ENCODE measurements at regions not wholly inside any gene's neighbourhood (a gene's known extent, or its start where the extent isn't known, plus 50 kb on each side); places are given as distances from the start of the nearest gene placed in this dataset.

DNA sequence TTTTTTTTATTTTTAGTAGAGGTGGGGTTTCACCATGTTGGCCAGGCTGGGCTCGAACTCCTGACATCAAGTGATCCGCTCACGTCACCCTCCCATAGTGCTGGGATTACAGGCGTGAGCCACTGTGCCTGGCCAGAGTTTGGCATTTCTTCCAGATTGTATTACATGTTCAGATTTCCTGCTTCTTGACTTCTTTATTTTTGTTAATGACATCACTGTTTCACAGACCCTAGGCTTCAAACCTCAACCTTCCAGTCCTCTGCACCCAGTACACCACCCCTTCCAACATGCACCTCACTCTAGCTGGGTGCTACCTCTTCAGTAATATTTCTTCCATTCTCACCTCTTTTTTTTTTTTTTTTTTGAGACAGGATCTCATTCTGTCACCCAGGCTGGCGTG is 53.6 kb upstream of the ZFHX3 start (continued):
- TF ChIP-seq, protein P1, sequence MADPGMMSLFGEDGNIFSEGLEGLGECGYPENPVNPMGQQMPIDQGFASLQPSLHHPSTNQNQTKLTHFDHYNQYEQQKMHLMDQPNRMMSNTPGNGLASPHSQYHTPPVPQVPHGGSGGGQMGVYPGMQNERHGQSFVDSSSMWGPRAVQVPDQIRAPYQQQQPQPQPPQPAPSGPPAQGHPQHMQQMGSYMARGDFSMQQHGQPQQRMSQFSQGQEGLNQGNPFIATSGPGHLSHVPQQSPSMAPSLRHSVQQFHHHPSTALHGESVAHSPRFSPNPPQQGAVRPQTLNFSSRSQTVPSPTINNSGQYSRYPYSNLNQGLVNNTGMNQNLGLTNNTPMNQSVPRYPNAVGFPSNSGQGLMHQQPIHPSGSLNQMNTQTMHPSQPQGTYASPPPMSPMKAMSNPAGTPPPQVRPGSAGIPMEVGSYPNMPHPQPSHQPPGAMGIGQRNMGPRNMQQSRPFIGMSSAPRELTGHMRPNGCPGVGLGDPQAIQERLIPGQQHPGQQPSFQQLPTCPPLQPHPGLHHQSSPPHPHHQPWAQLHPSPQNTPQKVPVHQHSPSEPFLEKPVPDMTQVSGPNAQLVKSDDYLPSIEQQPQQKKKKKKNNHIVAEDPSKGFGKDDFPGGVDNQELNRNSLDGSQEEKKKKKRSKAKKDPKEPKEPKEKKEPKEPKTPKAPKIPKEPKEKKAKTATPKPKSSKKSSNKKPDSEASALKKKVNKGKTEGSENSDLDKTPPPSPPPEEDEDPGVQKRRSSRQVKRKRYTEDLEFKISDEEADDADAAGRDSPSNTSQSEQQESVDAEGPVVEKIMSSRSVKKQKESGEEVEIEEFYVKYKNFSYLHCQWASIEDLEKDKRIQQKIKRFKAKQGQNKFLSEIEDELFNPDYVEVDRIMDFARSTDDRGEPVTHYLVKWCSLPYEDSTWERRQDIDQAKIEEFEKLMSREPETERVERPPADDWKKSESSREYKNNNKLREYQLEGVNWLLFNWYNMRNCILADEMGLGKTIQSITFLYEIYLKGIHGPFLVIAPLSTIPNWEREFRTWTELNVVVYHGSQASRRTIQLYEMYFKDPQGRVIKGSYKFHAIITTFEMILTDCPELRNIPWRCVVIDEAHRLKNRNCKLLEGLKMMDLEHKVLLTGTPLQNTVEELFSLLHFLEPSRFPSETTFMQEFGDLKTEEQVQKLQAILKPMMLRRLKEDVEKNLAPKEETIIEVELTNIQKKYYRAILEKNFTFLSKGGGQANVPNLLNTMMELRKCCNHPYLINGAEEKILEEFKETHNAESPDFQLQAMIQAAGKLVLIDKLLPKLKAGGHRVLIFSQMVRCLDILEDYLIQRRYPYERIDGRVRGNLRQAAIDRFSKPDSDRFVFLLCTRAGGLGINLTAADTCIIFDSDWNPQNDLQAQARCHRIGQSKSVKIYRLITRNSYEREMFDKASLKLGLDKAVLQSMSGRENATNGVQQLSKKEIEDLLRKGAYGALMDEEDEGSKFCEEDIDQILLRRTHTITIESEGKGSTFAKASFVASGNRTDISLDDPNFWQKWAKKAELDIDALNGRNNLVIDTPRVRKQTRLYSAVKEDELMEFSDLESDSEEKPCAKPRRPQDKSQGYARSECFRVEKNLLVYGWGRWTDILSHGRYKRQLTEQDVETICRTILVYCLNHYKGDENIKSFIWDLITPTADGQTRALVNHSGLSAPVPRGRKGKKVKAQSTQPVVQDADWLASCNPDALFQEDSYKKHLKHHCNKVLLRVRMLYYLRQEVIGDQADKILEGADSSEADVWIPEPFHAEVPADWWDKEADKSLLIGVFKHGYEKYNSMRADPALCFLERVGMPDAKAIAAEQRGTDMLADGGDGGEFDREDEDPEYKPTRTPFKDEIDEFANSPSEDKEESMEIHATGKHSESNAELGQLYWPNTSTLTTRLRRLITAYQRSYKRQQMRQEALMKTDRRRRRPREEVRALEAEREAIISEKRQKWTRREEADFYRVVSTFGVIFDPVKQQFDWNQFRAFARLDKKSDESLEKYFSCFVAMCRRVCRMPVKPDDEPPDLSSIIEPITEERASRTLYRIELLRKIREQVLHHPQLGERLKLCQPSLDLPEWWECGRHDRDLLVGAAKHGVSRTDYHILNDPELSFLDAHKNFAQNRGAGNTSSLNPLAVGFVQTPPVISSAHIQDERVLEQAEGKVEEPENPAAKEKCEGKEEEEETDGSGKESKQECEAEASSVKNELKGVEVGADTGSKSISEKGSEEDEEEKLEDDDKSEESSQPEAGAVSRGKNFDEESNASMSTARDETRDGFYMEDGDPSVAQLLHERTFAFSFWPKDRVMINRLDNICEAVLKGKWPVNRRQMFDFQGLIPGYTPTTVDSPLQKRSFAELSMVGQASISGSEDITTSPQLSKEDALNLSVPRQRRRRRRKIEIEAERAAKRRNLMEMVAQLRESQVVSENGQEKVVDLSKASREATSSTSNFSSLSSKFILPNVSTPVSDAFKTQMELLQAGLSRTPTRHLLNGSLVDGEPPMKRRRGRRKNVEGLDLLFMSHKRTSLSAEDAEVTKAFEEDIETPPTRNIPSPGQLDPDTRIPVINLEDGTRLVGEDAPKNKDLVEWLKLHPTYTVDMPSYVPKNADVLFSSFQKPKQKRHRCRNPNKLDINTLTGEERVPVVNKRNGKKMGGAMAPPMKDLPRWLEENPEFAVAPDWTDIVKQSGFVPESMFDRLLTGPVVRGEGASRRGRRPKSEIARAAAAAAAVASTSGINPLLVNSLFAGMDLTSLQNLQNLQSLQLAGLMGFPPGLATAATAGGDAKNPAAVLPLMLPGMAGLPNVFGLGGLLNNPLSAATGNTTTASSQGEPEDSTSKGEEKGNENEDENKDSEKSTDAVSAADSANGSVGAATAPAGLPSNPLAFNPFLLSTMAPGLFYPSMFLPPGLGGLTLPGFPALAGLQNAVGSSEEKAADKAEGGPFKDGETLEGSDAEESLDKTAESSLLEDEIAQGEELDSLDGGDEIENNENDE (IDR thresholded peaks at IDR 0.05; ENCODE audit: insufficient replicate concordance, low read length), result no peak

Data from H1 (cell line).